ENCODE measurements at regions not wholly inside any gene's neighbourhood (a gene's known extent, or its start where the extent isn't known, plus 50 kb on each side); places are given as distances from the start of the nearest gene placed in this dataset.
"Not testable (repeated sequence)": the region's sequence is repeated elsewhere in the genome, so short reads cannot be mapped to it uniquely, and the experiment has no call there.

DNA sequence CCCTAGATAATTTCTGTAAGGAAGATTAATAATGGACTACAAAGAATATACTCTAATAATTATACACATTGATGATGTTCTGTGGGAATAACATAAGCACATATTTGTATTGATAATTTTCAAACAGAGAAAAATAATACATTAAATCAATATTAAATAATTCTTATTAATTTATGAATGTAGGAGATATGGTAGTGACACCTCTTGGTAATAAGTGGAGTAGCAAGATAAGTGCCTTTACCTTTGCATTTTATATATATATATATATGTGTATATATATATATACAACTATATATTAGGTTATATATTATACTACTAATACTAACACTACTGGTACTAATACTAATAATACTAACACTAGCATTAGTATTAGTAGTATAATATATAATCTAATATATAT lies 905.8 kb downstream of the SLITRK1 start:
- no peak for DNase-seq (ENCODE audit: low read depth)

DNA sequence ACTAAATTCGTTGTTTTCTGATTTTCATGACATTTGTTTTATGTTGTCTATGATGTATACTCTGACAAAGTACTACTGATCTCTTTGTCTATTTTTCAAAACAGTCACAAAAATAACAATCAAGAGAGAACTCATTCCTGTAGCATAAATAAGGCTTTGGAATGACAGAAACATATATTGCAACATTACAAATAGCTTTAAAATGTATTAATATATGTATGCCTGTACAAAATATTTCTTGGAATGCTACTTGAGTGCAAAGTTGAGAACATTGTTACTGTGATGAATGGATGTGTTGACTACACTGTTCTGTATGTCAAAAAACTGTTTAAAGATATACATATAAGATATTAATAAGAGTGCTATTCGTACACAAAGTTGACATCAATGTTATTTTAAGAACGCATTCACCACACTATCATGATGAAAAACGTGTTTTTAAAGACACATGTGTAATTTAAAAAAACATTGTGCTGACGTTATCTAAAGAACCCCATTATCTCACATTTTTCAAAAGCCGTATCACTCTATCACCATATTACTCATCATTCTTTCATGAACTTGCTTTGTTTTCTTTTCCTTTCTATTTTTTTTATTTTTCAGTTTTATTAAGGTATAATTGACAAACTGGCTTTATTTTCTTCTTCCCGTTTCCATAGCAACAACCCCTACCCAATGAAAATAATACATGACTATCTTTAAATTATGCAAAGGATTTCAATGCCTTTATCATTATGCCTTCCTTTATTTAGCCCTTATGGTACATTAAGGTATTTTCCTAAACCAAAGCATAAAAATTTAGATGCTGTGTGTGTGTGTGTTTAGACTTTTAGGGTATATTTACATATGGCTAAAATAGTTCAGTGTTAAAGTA lies 918.8 kb downstream of the SLITRK1 start:
- no peak for DNase-seq (ENCODE audit: low read depth)

DNA sequence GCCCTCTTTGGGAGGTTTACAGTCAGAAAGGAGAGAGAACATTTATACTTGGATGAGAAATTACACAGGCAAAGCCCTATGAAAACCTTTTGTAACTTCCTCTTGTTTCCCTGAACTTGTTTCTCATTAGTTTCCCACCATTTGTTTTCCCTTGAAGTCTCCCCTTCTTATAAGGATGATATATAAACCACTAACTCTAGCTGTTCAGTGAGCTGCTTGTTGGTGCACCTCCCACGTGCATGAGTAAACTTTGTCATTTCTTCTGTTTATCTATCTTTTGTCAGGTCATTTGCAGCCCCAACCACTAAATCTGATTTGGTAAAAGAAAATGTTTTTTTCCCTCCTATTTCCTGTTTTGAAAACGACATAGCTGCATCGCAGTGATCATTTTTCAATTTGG lies 919.9 kb downstream of the SLITRK1 start:
- DNase-seq (ENCODE audit: low read depth), result no peak

DNA sequence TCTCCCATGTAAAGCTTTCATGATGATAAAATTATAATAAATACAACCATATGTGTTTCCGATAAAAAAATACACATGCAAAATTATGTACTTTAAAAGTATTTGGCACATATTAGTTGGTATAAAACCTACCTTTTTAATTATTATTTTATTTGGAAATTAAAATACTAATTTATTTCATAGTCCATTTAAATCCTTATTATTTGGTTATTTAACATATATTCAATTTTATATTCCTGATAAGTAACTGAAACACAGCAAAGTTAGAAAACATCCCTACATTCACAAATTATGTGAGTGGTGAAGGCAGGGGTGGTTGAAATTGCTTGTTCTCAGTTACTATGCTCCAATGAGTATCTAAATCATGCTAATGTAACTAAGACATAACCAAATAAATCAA lies 920.5 kb downstream of the SLITRK1 start:
- no peak for DNase-seq (ENCODE audit: low read depth)

DNA sequence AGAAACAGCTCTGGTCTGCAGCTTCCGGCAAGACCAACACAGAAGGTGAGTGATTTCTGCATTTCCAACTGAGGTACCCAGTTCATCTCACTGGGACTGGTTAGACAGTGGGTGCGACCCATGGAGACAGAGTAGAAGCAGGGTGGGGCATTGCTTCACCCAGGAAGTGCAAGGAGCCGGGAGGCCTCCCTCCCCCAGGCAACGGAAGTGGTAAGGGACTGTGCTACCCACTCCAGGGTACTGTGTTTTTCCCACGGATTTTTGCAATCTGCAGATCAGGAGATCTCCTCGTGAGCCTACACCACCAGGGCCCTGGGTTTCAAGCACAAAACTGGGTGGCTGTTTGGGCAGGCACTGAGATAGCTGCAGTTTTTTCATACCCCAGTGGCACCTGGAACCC lies 929.9 kb downstream of the SLITRK1 start:
- not testable (repeated sequence) for DNase-seq (ENCODE audit: low read depth)

DNA sequence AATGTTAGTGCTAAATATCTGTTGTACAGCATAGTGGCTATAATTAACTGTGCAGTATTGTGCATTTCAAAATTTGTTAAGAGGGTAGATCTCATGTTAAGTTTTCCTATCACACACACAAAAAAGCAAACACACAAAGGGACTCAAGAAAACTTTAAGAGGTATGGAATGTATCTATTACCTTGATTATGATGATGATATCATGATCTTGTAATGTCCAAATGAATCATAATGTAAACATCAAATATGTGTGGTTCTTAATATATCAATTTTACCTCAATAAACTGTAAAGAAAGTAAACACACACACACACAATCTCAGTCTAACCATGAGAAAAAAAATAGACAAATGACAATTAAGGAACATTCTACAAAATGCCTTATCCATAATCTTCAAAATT lies 934.6 kb downstream of the SLITRK1 start:
- DNase-seq (ENCODE audit: low read depth), result no peak

DNA sequence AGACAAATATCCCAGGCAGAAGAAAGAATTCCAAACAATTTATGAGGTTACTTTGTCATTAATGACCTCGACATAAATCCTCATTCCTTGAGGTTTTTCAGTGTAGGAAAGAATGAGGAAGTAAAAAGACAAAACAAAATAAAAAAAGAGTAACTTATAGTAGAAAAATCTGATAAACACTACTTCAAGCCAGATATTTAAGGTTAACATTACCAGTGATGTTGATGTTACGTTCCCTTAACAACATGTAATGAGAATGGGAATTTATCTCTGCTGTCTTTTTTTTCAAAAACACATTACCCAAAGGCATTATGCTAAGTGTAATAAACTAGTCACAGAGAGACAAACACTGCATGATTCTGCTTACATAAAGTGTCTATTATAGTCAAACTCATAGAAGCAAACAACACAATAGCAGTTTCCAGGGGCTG lies 935.1 kb downstream of the SLITRK1 start:
- DNase-seq (ENCODE audit: low read depth), result no peak

DNA sequence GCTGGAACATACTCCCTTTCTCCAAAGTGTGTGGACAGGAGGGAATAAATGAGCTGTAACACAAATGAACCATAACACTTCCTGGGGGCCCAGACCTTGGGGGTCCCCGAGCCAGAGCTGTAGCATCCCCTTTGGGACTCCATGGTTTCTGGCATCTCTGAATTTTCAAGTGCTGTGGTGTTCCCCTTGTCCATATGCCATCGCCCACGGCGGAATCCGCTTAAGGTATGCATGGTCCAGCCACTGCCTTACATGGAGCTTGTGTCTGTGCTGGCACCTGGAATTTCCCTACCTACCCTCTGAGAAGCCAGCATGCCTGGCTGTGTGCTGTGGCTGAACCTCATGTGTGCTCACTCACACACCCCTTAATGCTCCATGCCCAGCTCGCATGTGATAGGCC lies 943.6 kb downstream of the SLITRK1 start:
- no peak for DNase-seq (ENCODE audit: low read depth)

DNA sequence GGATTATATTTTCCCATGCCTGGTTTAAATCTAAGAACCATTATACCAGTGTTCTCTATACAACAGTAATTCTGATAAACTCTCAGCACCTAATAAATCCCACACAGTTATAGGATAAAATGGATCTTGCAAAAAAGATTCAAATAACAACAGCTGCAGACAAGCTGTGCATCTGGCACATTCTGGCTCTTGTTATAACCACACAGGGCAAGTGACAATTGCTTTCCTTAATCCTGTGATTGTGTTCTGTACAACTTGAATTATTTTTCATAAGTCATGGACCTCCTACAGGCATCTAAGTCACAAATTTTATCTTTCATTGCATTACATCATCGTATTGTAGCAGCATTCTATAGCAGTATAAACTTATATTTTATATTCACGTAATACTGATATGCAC lies 948.3 kb downstream of the SLITRK1 start:
- no peak for DNase-seq (ENCODE audit: low read depth)

DNA sequence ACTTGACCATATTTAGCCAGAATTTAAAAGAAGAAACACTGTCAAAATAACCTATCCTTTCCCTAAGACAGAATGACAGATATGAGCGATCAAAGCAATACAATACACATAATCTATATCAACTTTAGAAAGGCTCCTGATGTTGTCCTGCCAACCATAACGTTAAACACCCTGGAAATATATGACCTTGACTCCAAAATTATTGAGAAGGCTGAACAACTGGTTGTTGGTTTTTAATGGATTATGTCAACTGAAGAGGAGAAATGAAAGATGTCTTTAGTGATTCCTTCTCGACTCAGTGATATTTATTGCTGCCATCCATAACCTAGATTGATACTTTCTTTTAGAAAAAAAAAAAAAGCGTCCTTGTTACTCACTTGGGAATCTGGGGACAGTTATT lies 957.2 kb downstream of the SLITRK1 start:
- no peak for DNase-seq (ENCODE audit: low read depth)

DNA sequence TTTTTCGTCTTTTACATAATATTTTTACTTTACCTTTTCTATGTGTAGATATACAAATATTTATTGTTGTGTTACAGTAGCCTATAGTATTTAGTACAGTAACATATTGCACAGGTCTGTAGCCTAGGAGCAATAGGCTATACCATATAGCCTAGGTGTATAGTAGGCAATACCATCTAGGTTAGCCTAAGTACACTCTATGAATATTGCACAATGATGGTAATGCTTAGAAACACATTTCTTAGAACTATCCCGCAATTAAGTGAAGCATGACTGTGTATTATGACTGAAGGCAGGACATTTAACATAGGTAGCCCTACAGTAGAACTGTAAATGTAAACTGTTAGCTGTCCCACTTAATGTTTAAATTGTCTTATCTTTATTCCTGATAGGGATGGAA lies 964.3 kb downstream of the SLITRK1 start:
- no peak for DNase-seq (ENCODE audit: low read depth)

DNA sequence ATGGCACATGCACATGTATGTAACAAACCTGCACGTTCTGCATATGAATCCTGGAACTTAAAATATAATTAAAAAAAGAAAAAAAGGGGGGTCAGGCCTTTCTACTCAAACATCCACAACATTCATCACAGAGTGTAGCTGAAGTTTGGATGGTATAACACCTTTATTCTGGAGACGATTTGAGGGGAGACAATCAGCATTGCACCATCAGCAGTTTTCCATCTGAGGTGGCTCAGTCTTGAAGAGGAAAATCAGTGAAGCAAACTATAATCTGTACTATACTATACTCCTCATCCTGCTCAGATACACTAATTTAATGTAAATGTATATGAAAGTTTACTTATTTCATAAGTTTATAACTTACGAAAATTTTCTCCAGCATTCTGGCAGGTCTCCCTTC lies 969.7 kb downstream of the SLITRK1 start:
- no peak for DNase-seq (ENCODE audit: low read depth)

DNA sequence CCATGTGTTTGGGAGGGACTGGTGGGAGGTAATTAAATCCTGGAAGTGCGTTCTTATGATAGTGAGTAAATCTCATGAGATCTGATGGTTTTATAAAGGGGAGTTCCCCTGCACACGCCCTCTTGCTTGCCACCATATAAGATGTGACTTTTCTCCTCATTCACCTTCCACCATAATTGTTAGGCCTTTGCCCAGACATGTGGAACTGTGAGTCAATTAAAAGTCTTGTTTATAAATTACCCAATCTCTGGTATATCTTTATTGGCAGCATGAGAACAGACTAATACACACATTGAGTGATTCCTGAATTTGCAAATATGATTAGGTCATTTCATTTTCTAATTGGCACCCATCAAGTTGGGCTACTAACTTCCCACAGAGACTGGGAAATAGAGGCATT lies 977.2 kb downstream of the SLITRK1 start:
- DNase-seq (ENCODE audit: low read depth), result no peak

DNA sequence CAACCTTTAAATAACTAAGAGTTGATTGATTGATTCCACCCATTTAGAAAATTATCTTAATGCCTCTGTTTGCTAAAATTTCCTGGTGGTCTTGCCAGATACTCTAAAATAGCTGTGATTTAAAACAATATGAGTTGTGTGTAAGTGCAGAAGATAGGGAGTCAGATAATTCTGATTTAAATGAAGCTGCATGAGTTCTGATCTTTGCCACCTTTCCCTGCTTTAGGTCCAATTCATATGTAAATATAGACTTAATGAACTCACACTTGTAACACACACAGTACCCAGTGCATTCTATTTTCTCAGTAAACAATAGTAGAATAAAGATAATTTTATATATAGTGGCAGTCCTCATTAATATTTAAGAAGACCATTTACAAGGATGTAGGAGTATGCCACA lies 981.8 kb downstream of the SLITRK1 start:
- no peak for DNase-seq (ENCODE audit: low read depth)

DNA sequence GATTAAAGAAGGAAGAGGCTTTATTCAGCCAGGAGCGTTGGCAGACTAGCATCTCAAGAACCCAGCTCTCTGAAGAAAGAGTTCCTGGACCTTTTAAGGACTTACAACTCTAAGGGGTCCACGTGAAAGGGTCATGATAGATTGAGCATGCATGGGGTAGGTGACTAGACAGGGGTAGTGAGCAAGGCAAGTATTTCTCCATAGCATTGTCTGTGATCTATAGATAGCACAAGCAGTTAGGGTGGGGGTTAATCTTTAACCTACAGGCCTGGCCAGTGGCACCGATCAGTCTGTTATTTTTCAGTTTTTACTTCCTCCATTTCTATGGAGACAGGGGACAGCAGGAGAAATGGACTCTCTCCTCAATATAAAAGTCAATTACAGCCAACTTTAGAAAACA lies 983.7 kb downstream of the SLITRK1 start:
- no peak for DNase-seq (ENCODE audit: low read depth)

DNA sequence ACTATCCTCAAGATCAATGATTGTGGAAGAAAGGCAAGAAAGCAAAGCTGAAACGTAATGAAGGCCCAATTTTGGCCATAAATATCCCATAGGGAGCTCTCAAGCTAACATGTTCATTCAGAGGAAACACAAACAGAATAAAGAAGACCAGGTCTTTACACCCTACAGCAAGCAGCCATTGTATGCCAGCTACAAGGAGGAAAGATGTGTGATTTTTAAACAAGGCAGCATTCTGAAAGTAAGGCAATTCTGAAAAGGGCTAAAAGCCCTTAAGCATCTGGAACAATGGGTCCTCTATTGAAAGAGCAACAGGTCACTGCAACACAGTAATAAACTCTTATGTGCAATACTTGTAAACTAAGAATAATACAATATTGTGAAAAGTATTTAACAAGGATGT lies 1002.4 kb downstream of the SLITRK1 start:
- no peak for DNase-seq (ENCODE audit: low read depth)

DNA sequence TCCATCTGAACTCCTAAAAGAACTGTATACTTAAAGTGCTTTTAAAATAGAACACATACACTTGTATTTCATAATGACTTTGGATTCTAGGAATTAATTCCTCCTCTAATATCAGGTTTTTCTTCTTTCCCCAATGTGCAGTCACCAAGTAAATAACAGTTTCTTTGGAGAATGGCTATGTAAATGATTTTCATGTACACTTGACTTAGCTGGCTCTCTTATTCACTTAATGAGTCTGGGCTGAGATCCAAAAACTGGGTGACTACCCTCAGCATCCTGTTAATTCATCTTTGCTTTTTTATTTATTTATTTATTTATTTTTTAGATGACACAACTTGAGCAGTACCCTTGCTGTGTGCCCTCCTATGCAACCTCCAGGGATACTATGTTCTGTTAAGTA lies 1003.7 kb downstream of the SLITRK1 start:
- DNase-seq (ENCODE audit: low read depth), result no peak

DNA sequence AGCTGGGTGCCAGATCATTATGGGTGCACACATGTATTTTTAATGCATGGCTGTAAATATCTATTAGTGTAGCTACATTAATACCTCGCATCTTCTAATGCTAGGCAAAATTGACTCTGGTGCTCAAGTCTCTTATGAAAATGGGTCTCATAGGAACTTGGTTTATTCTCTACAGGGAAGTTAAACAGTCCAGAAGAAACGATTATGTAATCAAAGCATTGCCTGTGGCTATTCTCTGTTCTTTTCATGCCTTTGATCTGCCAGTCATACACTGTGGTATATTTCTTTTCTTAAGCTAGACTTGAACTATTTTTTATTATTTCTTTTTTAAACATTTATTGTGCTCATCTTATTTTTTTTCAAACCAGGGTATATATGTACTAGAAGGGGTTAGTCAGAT lies 1015.0 kb downstream of the SLITRK1 start:
- DNase-seq (ENCODE audit: low read depth), result no peak

DNA sequence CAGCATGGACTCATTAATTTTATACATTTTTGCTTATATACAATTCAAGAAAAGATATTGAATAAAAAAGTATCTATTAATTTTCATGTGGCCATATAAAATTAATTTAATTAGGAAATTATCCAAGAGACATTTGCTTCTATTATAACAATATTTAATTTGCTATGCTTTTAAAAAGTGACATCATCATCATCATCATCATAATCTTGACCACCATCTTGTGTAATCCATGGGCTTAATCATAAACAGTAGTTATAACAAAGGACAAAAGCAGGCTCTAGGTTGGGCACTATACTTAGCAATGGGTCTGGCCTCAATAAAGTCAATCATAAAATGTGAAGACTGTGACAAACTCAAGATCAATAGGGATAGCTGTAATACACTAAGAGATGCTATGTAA lies 1031.6 kb downstream of the SLITRK1 start:
- no peak for DNase-seq (ENCODE audit: low read depth)

DNA sequence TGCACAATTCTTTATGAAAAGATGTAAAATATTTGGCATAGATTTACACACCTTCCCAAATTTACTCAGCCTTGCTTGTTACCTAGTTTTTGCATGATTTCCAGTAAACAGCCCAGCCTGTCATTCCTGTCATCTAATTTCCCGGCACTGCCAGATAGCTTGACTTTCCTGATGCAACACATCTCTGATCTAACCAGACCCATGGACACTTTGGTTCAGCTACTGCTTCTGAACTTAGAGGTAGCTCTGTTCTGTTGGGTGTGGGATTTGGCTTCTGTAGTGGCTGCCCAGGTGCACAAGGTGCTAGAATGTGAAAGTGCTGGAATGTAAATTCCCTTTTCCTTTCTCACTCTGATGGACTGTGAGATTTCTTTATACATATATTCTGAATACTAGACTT lies 1033.5 kb downstream of the SLITRK1 start:
- no peak for DNase-seq (ENCODE audit: low read depth)

DNA sequence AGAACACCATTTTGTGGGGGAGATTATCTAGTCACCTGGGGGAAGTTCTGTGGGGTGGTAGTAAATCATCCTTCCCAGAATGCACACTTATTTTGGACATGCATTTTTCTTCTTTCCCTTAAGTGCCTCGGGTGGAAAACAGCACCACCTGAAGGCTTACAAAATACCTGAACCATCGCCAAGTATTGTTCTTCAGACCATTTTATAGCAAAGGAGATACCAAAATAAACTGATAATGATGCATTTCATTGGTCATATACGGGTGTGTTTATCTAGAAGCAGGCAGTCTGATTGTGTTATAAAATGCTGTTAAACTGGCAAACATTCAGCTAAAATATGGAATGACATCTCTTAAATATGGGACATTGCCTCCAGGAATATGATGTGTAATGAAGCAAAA lies 1034.7 kb downstream of the SLITRK1 start:
- DNase-seq (ENCODE audit: low read depth), result no peak

DNA sequence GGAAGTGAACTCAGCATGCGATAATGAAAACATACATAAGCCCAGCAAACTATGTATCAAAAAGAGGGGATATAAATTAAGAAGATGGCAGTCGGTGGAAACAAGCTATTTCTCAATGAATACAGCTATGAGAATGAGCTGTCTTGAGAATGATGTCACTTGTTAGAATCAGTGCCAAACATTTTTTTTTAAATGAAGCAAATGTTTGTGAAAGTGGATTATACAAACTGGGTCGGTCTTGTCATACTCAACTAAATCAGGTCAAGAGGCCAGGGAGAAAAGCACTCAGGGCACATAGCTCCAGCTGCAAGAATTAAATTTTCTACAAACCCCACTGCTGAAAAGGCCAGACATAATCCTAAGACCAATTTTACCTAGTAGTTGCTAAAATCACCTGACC lies 1048.4 kb downstream of the SLITRK1 start:
- no peak for DNase-seq (ENCODE audit: low read depth)

DNA sequence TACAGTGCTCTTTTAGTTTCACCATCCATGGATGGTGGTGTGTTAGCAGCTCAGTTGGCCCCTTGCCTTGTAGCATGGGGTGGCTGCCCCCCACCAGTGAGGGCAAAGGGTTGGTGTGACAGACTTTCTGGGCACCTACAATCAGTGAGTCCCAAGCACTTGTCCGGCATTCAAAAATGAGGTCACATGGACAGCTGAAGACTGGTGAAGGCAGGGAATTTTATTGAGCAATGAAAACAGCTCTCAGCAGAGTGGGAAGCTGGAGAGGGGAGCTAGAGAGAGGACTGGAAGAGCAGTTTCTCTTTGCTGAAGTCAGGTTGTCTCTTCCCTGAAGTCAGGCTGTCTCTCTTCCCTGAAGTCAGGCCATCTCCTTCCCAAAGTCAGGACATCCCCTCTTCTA lies 1053.2 kb downstream of the SLITRK1 start:
- DNase-seq (ENCODE audit: low read depth), result no peak

DNA sequence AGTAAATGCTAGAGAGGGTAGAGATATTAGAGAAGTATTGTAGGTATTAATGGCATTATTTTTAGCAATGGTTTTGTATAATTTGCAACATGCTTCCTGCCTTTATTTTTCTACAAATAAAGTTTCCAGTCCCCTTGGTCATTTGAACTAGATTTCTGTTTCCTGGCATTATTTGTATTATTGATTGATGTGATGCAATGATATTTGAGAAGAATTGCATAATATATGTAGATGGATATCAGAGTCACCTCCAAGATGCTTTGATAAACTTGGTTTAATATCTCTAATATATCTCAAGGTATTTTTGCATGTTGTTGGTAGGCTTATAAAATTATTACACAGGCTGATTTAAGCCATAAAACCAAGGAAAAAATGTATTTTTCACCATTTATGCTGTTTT lies 1054.5 kb downstream of the SLITRK1 start:
- DNase-seq (ENCODE audit: low read depth), result no peak

All from forelimb muscle (tissue), 1 donor.